HCT116 (cell line): ENCODE measurements at regions not wholly inside any gene's neighbourhood (a gene's known extent, or its start where the extent isn't known, plus 50 kb on each side); places are given as distances from the start of the nearest gene placed in this dataset.
"Not testable (repeated sequence)": the region's sequence is repeated elsewhere in the genome, so short reads cannot be mapped to it uniquely, and the experiment has no call there.

ENCODE experiments used
- ATAC-seq: fragments of 200-7000 bp; cut with Tn5 transposase; 2 replicates; pipeline ENCODE4 v1.9.1; 2020; ENCODE audit warnings: mild to moderate bottlenecking, moderate library complexity
- BruUV-seq: library from RNA; stranded (reverse); fragments of 400-500 nt; replicated peaks from 2 replicates; lab custom pipeline; 2021; lab: Mats Ljungman, UMichigan
- CTCF ChIA-PET: fragments of 300-600 bp; sonication (Branson Sonifier 250); formaldehyde crosslinking; loops from one replicate; lab custom pipeline; 2021; ENCODE audit warnings: antibody characterized with exemption; lab: Charles Lee
- POLR2A ChIA-PET: fragments of 300-600, 350-600 bp; sonication (Branson Sonifier 250); formaldehyde crosslinking; loops from one replicate; lab custom pipeline; 2021; ENCODE audit warnings: antibody characterized with exemption; lab: Charles Lee
- RAD21 ChIA-PET, 2 experiments: fragments of 300-600 bp; sonication (Branson Sonifier 250); formaldehyde crosslinking; loops; one replicate each; lab custom pipeline; 2023; ENCODE audit warnings: low total read pairs in 2 of 2; ENCODE audit not compliant: uncharacterized antibody in 2 of 2, unreplicated experiment in 2 of 2, low non-redundant PET in 1 of 2; lab: Charles Lee
- DNase-seq: peaks from one replicate; pipeline ENCODE4 v3.0.0-alpha.2; 2010; ENCODE audit warnings: low read depth, low spot score
- H2AFZ ChIP-seq: fragments of 200-600 bp; shearing (Covaris generic), sonication (generic); 2 replicates; pipeline ENCODE4 v1.6.1; 2017; ENCODE audit warnings: low read depth, mixed run types, mixed read lengths, antibody characterized with exemption, low read length; ENCODE audit not compliant: poor library complexity, severe bottlenecking
- H3K27ac ChIP-seq: 2 replicates; pipeline ENCODE4 v1.5.1; 2012; ENCODE audit warnings: low read depth, low read length
- H3K27me3 ChIP-seq: fragments of 200-600 bp; sonication (generic); 2 replicates; pipeline ENCODE4 v1.6.1; 2016; ENCODE audit warnings: mixed run types, low read length, mixed read lengths; ENCODE audit not compliant: insufficient read depth
- H3K36me3 ChIP-seq, 2 experiments: fragments of 200-500 bp in 1 of 2; fragments of 200-600 bp in 1 of 2; sonication (Bioruptor generic) in 1 of 2; sonication (generic) in 1 of 2; 2 replicates each; pipeline versions ENCODE4 v1.5.1 to v1.6.1; 2014 to 2016; ENCODE audit warnings: low read length in 2 of 2, inconsistent platforms in 1 of 2, mixed read lengths in 1 of 2, mixed run types in 1 of 2; ENCODE audit not compliant: insufficient read depth in 2 of 2, control insufficient read depth in 1 of 2
- H3K4me1 ChIP-seq, 2 experiments: fragments of 200-600 bp in 1 of 2; sonication (generic) in 1 of 2; 2 replicates each; pipeline versions ENCODE4 v1.5.1 to v1.6.1; 2012 to 2017; ENCODE audit warnings: low read length in 2 of 2, inconsistent platforms in 1 of 2, mild to moderate bottlenecking in 1 of 2, mixed read lengths in 1 of 2, mixed run types in 1 of 2, moderate library complexity in 1 of 2; ENCODE audit not compliant: insufficient read depth in 2 of 2, control insufficient read depth in 1 of 2
- H3K4me2 ChIP-seq: fragments of 200-600 bp; sonication (generic); 2 replicates; pipeline ENCODE4 v1.6.1; 2017; ENCODE audit warnings: mixed run types, low read length, mixed read lengths
- H3K4me3 ChIP-seq, 2 experiments: fragments of 200-600 bp in 1 of 2; sonication (generic) in 1 of 2; replicated peaks in 1 of 2; 2 replicates each; pipeline ENCODE4 v1.5.1; 2011 to 2016; ENCODE audit warnings: low read length in 2 of 2, control low read depth in 1 of 2, low read depth in 1 of 2, mild to moderate bottlenecking in 1 of 2, mixed read lengths in 1 of 2, mixed run types in 1 of 2
- H3K79me2 ChIP-seq: fragments of 200-600 bp; sonication (generic); 2 replicates; pipeline ENCODE4 v1.6.1; 2017; ENCODE audit warnings: mild to moderate bottlenecking, mixed run types, low read length, moderate library complexity, mixed read lengths; ENCODE audit not compliant: insufficient read depth
- H3K9ac ChIP-seq: fragments of 200-600 bp; sonication (generic); 2 replicates; pipeline ENCODE4 v1.6.1; 2016; ENCODE audit warnings: low read length, mixed read lengths
- H3K9me2 ChIP-seq: fragments of 200-600 bp; sonication (generic), shearing (Covaris generic); 2 replicates; pipeline ENCODE4 v1.6.1; 2017; ENCODE audit warnings: mixed run types, mild to moderate bottlenecking, moderate library complexity; ENCODE audit not compliant: insufficient read depth
- H3K9me3 ChIP-seq, 2 experiments: fragments of 200-500 bp in 1 of 2; fragments of 200-600 bp in 1 of 2; sonication (Bioruptor generic) in 1 of 2; sonication (generic) in 1 of 2; 2 replicates each; pipeline ENCODE4 v1.6.1; 2014 to 2017; ENCODE audit warnings: low read length in 2 of 2, mixed read lengths in 2 of 2, inconsistent platforms in 1 of 2, low read depth in 1 of 2, mild to moderate bottlenecking in 1 of 2, mixed run types in 1 of 2, moderate library complexity in 1 of 2; ENCODE audit not compliant: control insufficient read depth in 1 of 2, insufficient read depth in 1 of 2
- H4K20me1 ChIP-seq: fragments of 200-600 bp; sonication (generic), shearing (Covaris generic); 2 replicates; pipeline ENCODE4 v1.6.1; 2017; ENCODE audit warnings: mixed run types, mild to moderate bottlenecking, moderate library complexity; ENCODE audit not compliant: insufficient read depth
- CBX3 ChIP-seq: IDR thresholded peaks from 2 replicates; pipeline ENCODE4 v1.6.1; 2012; ENCODE audit warnings: low read depth
- CEBPB ChIP-seq: IDR thresholded peaks from 2 replicates; pipeline ENCODE4 v1.6.1; 2012; ENCODE audit warnings: low read depth
- EGR1 ChIP-seq: IDR thresholded peaks from 2 replicates; pipeline ENCODE4 v1.6.1; 2012; ENCODE audit warnings: low read depth
- EZH2phosphoT487 ChIP-seq: fragments of 200-600 bp; IDR thresholded peaks from 2 replicates; pipeline ENCODE4 v1.6.1; 2018; ENCODE audit warnings: antibody characterized with exemption, borderline replicate concordance
- FOSL1 ChIP-seq: IDR thresholded peaks from 2 replicates; pipeline ENCODE4 v1.6.1; 2012; ENCODE audit warnings: low read depth
- JUND ChIP-seq: IDR thresholded peaks from 2 replicates; pipeline ENCODE4 v1.6.1; 2012
- POLR2A ChIP-seq: IDR thresholded peaks from 2 replicates; pipeline ENCODE4 v1.7.0; 2011; ENCODE audit warnings: borderline replicate concordance; ENCODE audit not compliant: insufficient read depth, insufficient read length; ENCODE audit errors: extremely low read depth
- POLR2AphosphoS5 ChIP-seq: IDR thresholded peaks from 2 replicates; pipeline ENCODE4 v1.6.1; 2011; ENCODE audit warnings: mild to moderate bottlenecking, low read depth, low read length, moderate library complexity
- SP1 ChIP-seq: IDR thresholded peaks from 2 replicates; pipeline ENCODE4 v1.6.1; 2012; ENCODE audit warnings: low read depth
- YY1 ChIP-seq: IDR thresholded peaks from 2 replicates; pipeline ENCODE4 v1.6.1; 2011; ENCODE audit warnings: low read length, low read depth, moderate library complexity, mild to moderate bottlenecking; ENCODE audit not compliant: insufficient replicate concordance; ENCODE audit errors: extremely low read depth
- ZFX ChIP-seq: fragments of 450-650 bp; IDR thresholded peaks from 2 replicates; pipeline ENCODE4 v1.6.1; 2017
- ZNF274 ChIP-seq: fragments of 200-500 bp; sonication (Bioruptor generic); IDR thresholded peaks from 2 replicates; pipeline ENCODE4 v1.6.1; 2014; ENCODE audit warnings: mild to moderate bottlenecking, low read depth, low read length, inconsistent platforms
- intact Hi-C: fragments of 100-400 bp; cut with micrococcal nuclease; formaldehyde crosslinking; loops from 2 replicates; pipeline ENCODE4 v1.10.0; 2022
- TF ChIP-seq, protein P1 (sequence below): IDR thresholded peaks from 2 replicates; pipeline ENCODE4 v1.6.1; 2012
- TF ChIP-seq, protein P2 (sequence below): IDR thresholded peaks from 2 replicates; pipeline ENCODE4 v1.6.1; 2012
- TF ChIP-seq, protein P3 (sequence below), 3 experiments: fragments of 200-600 bp in 1 of 3; sonication (generic) in 1 of 3; IDR thresholded peaks in 2 of 3; conservative IDR thresholded peaks in 1 of 3; 2 replicates each; pipeline ENCODE4 v1.5.1; 2012 to 2017; ENCODE audit warnings: low read depth in 2 of 3, low read length in 2 of 3, antibody characterized with exemption in 1 of 3, borderline replicate concordance in 1 of 3, control low read depth in 1 of 3, mild to moderate bottlenecking in 1 of 3, mixed read lengths in 1 of 3, mixed run types in 1 of 3, moderate library complexity in 1 of 3; ENCODE audit not compliant: insufficient read depth in 1 of 3

DNA sequence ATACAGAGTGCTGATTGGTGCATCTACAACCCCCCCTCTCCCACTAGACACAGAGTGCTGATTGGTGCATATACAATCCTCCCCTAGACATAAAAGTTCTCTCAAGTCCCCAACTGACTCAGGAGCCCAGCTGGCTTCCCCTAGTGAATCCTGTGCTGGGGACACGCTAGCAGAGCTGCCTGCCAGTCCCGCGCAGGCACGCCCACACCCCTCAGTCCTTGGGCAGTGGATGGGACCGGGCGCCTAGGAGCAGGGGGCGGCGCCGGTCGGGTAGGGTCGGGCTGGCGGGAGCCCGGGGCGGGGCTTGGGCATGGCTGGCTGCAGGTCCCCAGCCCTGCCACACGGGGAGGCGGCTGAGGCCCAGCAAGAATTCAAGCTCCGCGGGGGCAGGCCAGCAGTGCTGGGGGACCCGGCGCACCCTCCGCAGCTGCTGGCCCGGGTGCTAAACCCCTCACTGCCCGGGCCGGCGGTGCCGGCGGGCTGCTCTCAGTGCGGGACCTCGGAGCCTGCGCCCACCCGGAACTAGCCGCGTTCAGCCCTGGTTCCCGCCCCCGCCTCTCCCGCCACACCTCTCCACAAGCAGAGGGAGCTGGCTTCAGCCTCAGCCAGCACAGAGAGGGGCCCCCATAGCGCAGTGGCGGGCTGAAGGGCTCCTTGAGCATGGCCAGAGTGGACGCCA is 64.3 kb upstream of the DDHD1 start (continued):
- peak; percentile 52 for TF ChIP-seq POLR2AphosphoS5
- no peak for TF ChIP-seq EZH2phosphoT487
- no peak for TF ChIP-seq YY1
- no peak for TF ChIP-seq ZFX
- TF ChIP-seq, protein P1, sequence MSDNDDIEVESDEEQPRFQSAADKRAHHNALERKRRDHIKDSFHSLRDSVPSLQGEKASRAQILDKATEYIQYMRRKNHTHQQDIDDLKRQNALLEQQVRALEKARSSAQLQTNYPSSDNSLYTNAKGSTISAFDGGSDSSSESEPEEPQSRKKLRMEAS, result no peak
- TF ChIP-seq EGR1, result peak; percentile 77; the same call in 1 of the 2 replicates
- no peak for TF ChIP-seq JUND
- TF ChIP-seq, protein P2, sequence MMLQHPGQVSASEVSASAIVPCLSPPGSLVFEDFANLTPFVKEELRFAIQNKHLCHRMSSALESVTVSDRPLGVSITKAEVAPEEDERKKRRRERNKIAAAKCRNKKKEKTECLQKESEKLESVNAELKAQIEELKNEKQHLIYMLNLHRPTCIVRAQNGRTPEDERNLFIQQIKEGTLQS, result no peak
- TF ChIP-seq ZNF274, result no peak
- TF ChIP-seq CBX3, result no peak
- no peak for TF ChIP-seq FOSL1
- TF ChIP-seq SP1, result peak; percentile 31; the same call in 1 of the 2 replicates
- TF ChIP-seq, protein P3, sequence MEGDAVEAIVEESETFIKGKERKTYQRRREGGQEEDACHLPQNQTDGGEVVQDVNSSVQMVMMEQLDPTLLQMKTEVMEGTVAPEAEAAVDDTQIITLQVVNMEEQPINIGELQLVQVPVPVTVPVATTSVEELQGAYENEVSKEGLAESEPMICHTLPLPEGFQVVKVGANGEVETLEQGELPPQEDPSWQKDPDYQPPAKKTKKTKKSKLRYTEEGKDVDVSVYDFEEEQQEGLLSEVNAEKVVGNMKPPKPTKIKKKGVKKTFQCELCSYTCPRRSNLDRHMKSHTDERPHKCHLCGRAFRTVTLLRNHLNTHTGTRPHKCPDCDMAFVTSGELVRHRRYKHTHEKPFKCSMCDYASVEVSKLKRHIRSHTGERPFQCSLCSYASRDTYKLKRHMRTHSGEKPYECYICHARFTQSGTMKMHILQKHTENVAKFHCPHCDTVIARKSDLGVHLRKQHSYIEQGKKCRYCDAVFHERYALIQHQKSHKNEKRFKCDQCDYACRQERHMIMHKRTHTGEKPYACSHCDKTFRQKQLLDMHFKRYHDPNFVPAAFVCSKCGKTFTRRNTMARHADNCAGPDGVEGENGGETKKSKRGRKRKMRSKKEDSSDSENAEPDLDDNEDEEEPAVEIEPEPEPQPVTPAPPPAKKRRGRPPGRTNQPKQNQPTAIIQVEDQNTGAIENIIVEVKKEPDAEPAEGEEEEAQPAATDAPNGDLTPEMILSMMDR (IDR thresholded peaks at IDR 0.05 in 2 of 3, conservative IDR thresholded peaks at IDR 0.05 in 1 of 3; ENCODE audit: borderline replicate concordance in 1 of 3, insufficient read depth in 1 of 3, low read depth in 2 of 3, low read length in 2 of 3), result peak in 2 of 3 experiments; percentile 46 to 50; a peak in 4 of 6 replicates
- no peak for TF ChIP-seq CEBPB
- TF ChIP-seq POLR2A, result peak; percentile 49

DNA sequence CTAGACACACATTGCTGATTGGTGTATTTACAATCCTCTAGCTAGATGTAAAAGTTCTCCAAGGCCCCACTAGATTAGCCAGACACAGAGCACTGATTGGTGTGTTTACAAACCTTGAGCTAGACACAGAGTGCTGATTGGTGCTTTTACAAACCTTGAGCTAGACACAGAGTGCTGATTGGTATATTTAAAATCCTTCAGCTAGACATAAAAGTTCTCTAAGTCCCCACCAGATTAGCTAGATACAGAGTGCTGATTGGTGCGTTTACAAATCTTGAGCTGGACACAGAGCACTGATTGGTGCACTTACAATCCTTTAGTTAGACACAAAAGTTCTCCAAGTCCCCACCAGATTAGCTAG is 63.8 kb upstream of the DDHD1 start:
- peak overlapping the region; percentile 83 for H3K4me2 ChIP-seq
- intact Hi-C loops, result loop anchor here (1.0 kb wide), 1 partner anchor 36 kb away; no protein-coding TSS in a partner anchor
- peak overlapping the region; percentile 95 for H2AFZ ChIP-seq
- ChIA-PET CTCF (interaction anchor here (0.9 to 1.5 kb wide), 6 partner anchors 14 to 79 kb away, joined by 3 to 5 read pairs (median 3); no protein-coding TSS in a partner anchor), POLR2A (interaction anchor here (1.3 to 1.6 kb wide), 3 partner anchors 9 to 28 kb away, joined by 3 to 5 read pairs (median 3); no protein-coding TSS in a partner anchor)
- 0 out of 2 replicates have a peak overlapping the region, but pooled peaks have one; percentile 66 for H3K9ac ChIP-seq
- H3K9me2 ChIP-seq, H4K20me1 ChIP-seq, BruUV-seq, H3K9me3 ChIP-seq, RAD21 ChIA-PET, DNase-seq, H3K36me3 ChIP-seq, H3K79me2 ChIP-seq, H3K27me3 ChIP-seq, ATAC-seq: not testable (repeated sequence)
- peak overlapping the region in 1 of 2 experiments; percentile 62; a peak in 3 of 4 replicates for H3K4me3 ChIP-seq
- H3K4me1 ChIP-seq, result peaks cover 4 to 12% of the 10 kb centered on the region in 2 experiments; a peak in 2 of 4 replicates
- H3K27ac ChIP-seq, result peak overlapping the region; percentile 74

DNA sequence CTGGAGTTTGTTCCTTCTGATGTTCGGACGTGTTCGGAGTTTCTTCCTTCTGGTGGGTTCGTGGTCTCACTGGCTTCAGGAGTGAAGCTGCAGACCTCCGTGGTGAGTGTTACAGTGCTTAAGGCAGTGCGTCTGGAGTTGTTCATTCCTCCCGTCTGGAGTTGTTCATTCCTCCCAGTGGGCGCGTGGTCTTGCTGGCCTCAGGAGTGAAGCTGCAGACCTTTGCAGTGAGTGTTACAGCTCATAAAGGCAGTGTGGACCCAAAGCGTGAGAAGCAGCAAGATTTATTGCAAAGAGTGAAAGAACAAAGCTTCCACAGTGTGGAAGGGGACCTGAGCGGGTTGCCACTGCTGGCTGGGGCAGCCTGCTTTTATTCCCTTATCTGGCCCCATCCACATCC is 63.4 kb upstream of the DDHD1 start:
- H3K27me3 ChIP-seq, H3K9me2 ChIP-seq, H2AFZ ChIP-seq, H3K4me3 ChIP-seq, ATAC-seq, H3K36me3 ChIP-seq, POLR2A ChIA-PET, H4K20me1 ChIP-seq, DNase-seq, intact Hi-C loops, RAD21 ChIA-PET, H3K9ac ChIP-seq, H3K27ac ChIP-seq, H3K79me2 ChIP-seq, H3K9me3 ChIP-seq, H3K4me2 ChIP-seq, BruUV-seq: not testable (repeated sequence)
- peaks cover 4 to 12% of the 10 kb centered on the region in 2 experiments; a peak in 2 of 4 replicates for H3K4me1 ChIP-seq
- CTCF ChIA-PET, result interaction anchor here (1.1 to 1.5 kb wide), 2 partner anchors 30 to 79 kb away, joined by 3 to 4 read pairs; no protein-coding TSS in a partner anchor
